GM12872 (cell line): ENCODE measurements at regions not wholly inside any gene's neighbourhood (a gene's known extent, or its start where the extent isn't known, plus 50 kb on each side); places are given as distances from the start of the nearest gene placed in this dataset.

Experiments
- TF ChIP-seq, protein P1 (sequence below): IDR thresholded peaks from 3 replicates; pipeline ENCODE4 v1.5.1; 2011; ENCODE audit warnings: low read depth, mild to moderate bottlenecking, low read length, moderate library complexity; ENCODE audit not compliant: insufficient read depth

GRCh38 chr10:43852644-43853214 is 204.0 kb upstream of the ZNF32 start:
- TF ChIP-seq, protein P1, sequence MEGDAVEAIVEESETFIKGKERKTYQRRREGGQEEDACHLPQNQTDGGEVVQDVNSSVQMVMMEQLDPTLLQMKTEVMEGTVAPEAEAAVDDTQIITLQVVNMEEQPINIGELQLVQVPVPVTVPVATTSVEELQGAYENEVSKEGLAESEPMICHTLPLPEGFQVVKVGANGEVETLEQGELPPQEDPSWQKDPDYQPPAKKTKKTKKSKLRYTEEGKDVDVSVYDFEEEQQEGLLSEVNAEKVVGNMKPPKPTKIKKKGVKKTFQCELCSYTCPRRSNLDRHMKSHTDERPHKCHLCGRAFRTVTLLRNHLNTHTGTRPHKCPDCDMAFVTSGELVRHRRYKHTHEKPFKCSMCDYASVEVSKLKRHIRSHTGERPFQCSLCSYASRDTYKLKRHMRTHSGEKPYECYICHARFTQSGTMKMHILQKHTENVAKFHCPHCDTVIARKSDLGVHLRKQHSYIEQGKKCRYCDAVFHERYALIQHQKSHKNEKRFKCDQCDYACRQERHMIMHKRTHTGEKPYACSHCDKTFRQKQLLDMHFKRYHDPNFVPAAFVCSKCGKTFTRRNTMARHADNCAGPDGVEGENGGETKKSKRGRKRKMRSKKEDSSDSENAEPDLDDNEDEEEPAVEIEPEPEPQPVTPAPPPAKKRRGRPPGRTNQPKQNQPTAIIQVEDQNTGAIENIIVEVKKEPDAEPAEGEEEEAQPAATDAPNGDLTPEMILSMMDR = no peak

DNA sequence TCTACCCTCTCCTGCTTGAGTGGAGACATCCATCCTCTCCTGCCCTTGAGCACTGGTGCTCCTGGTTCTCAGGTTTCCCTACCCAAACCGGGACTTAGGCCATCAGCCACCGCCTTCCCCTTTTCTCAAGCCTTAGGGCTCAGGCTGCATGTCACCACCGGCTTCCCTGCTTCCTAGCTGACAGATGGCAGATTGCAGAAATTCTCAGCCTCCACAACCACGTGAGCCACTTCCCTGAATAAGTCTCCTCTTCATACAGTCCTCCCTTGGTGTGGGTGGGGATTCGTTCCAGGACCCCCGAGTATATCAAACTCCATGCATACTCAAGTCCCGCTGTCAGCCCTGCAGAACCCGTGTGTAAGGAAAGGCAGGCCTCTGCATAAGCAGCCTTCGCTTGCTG is 203.5 kb upstream of the ZNF32 start:
- TF ChIP-seq, protein P1 = no peak

- TF ChIP-seq, protein P1 = no peak
These were observed 202.3 kb upstream of the ZNF32 start for GRCh38 chr10:43851030-43851429.

DNA sequence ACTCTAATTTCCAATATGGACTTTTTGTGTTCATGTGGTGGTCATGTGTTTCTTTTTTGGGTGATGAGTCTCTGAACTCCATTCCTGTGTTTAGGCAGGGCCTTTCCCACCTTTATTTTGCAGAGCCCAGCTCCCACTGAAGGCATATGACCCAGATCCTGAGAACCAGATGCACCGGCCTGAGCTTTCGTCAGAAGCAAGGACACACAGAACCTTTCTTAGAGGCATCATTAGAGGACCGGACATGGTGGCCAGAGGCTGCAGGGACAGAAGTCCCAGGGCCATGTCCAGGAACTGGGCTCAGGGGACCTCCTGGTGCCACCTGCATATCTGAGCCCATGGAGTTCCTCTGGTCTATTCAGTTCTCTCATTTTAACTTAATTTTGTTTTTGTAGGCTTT is 200.9 kb upstream of the ZNF32 start:
- TF ChIP-seq, protein P1 = no peak

DNA sequence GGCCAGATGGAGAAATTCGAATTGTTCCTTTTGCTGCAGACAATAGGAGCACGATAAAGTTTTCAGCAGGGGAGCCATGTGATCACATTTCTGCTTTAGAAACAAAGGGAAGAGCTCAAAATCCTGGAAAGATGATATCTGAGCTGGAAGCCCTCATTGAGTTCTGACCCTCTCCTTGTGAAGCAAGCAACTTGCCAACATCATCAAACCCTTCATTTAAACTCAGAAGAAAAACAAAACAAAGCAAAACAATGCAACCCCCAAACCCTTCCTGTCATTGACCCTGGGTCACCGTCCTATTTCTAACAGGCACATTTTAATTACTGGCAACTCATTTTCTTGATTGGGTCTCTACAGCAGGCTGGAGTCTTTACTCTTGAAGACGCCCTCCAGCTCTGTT is 198.3 kb upstream of the ZNF32 start:
- TF ChIP-seq, protein P1 = no peak

DNA sequence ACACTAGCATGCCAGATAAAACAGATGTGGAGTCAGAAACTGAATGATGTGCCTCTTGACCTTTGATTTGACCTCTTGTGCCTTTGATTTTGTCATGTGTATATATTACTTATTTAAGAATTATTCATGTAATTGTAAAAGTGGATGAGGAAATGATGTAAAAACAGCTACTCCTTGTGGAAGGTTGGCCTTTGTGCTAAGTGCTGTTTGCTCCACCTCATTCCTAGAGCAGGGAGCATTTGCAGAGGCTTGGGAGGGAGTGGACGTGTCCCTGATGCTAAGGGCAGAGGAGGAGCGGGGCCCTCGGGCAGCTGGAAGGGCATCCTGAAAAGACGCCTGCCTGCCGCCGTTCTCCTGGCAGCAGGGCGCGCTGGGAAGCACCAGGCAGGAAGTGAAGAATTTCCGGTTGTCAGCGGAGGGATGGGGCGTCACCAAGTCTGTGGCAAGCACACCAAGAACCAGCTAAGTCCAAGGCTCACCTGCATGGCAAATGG is 197.6 kb upstream of the ZNF32 start:
- TF ChIP-seq, protein P1 = no peak

GRCh38 chr10:43845121-43845520 is 196.4 kb upstream of the ZNF32 start:
- TF ChIP-seq, protein P1 = no peak
